Naive thymus-derived CD8-positive, alpha-beta T cell (primary cell): ENCODE measurements at regions not wholly inside any gene's neighbourhood (a gene's known extent, or its start where the extent isn't known, plus 50 kb on each side); places are given as distances from the start of the nearest gene placed in this dataset.
A peak's percentile ranks its signal among the peaks of the same experiment; 100 is the strongest.
"Not testable (repeated sequence)": the region's sequence is repeated elsewhere in the genome, so short reads cannot be mapped to it uniquely, and the experiment has no call there.

Experiments used
- ATAC-seq, 2 donors: fragments of 150-1000 bp; cut with Tn5 transposase in 1 of 2; sonication (Bioruptor Pico), chemical (Tn5 transposase) in 1 of 2; 1 replicate in 1 of 2; 2 replicates in 1 of 2; pipeline ENCODE4 v1.10.0; 2021; ENCODE audit warnings: mild to moderate bottlenecking in 2 of 2, moderate library complexity in 2 of 2
- POLR2A ChIA-PET: fragments of 350-600 bp; sonication (Branson Sonifier 250); formaldehyde crosslinking; loops from one replicate; lab custom pipeline; 2021; ENCODE audit warnings: antibody characterized with exemption; lab: Charles Lee
- DNase-seq, 10 donors: peaks; one replicate each; pipeline versions ENCODE4 v3.0.0 to v3.0.0-alpha.2; 2020 to 2022
- H3K27ac Mint-ChIP-seq, 10 donors: one replicate each; pipeline ENCODE4 v1.8.0; 2020 to 2022; ENCODE audit warnings: mild to moderate bottlenecking in 10 of 10, mixed read lengths in 10 of 10, moderate library complexity in 4 of 10, inconsistent platforms in 1 of 10
- H3K27me3 Mint-ChIP-seq, 5 donors: one replicate each; pipeline ENCODE4 v1.8.0; 2021 to 2022; ENCODE audit warnings: mixed read lengths in 5 of 5
- H3K36me3 Mint-ChIP-seq, 3 donors: one replicate each; pipeline ENCODE4 v1.8.0; 2020 to 2022; ENCODE audit warnings: mixed read lengths in 3 of 3, mild to moderate bottlenecking in 2 of 3, inconsistent platforms in 1 of 3
- H3K4me1 Mint-ChIP-seq, 4 donors: one replicate each; pipeline ENCODE4 v1.8.0; 2021 to 2022; ENCODE audit warnings: mixed read lengths in 4 of 4
- H3K4me3 Mint-ChIP-seq, 10 donors: one replicate each; pipeline ENCODE4 v1.8.0; 2020 to 2022; ENCODE audit warnings: mild to moderate bottlenecking in 10 of 10, mixed read lengths in 10 of 10, moderate library complexity in 6 of 10, inconsistent platforms in 1 of 10
- H3K9me3 Mint-ChIP-seq, 9 donors: one replicate each; pipeline ENCODE4 v1.8.0; 2020 to 2022; ENCODE audit warnings: mixed read lengths in 9 of 9, mild to moderate bottlenecking in 3 of 9, inconsistent platforms in 1 of 9, moderate library complexity in 1 of 9

DNA sequence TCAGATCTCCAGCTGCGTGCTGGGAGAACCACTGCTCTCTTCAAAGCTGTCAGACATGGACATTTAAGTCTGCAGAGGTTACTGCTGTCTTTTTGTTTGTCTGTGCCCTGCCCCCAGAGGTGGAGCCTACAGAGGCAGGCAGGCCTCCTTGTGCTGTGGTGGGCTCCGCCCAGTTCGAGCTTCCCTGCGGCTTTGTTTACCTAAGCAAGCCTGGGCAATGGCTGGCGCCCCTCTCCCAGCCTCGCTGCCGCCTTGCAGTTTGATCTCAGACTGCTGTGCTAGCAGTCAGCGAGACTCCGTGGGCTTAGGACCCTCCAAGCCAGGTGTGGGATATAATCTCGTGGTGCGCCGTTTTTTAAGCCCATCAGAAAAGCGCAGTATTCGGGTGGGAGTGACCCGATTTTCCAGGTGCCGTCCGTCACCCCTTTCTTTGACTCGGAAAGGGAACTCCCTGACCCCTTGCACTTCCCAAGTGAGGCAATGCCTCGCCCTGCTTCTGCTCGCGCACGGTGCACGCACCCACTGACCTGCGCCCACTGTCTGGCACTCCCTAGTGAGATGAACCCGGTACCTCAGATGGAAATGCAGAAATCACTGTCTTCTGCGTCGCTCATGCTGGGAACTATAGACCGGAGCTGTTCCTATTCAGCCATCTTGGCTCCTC lies 189.6 kb upstream of the MAD2L1 start:
- DNase-seq, H3K27ac Mint-ChIP-seq, H3K36me3 Mint-ChIP-seq, ATAC-seq, POLR2A ChIA-PET, H3K4me1 Mint-ChIP-seq: not testable (repeated sequence)
- peak overlapping the region in 1 of 10 donors; percentile 41 for H3K4me3 Mint-ChIP-seq
- peaks cover 0 to 12% (median 3%) of the 10 kb centered on the region in 9 donors for H3K9me3 Mint-ChIP-seq
- H3K27me3 Mint-ChIP-seq = peaks cover 0 to 11% (median 2%) of the 10 kb centered on the region in 5 donors

DNA sequence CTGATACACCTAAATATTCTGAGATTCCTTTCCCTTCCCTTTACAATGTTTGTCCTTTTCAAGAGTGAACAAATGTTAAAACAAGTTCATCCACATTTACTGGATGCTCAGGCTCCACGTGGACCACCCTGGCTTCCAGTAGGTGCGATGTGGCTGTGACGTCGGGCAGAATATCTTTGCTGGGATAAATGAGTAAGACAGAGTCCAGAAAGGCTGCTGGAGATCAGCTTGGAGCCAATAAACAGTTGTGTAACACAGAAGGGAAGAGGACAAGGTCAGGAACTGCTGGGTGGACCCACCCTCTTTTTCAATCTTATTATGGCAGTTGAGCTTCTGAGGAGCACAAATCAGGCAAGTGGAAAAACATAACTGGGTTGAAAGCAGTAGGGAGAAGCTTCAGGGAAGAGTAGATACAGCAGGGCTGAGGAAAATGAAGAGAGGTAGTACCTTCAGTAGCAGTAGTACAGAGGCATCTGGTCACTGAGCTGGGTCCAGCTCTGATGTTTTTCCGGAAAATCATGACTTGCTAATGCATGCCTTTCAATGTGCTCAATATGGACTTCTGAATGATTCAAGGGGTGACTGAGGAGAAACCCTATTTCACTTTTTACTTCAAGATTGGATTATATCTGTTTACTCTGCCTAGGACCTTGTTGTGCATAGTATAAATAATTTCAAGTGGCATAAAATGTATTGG lies 171.8 kb upstream of the MAD2L1 start:
- POLR2A ChIA-PET = no interaction called here
- ATAC-seq (no peak), DNase-seq (no peak)
- Mint-ChIP-seq H3K9me3 (no peaks in the 10 kb centered on the region), H3K27me3 (peaks cover 0 to 6% (median 3%) of the 10 kb centered on the region in 5 donors), H3K4me1 (no peaks in the 10 kb centered on the region), H3K36me3 (no peaks in the 10 kb centered on the region), H3K27ac (no peak overlapping the region), H3K4me3 (no peak overlapping the region)

DNA sequence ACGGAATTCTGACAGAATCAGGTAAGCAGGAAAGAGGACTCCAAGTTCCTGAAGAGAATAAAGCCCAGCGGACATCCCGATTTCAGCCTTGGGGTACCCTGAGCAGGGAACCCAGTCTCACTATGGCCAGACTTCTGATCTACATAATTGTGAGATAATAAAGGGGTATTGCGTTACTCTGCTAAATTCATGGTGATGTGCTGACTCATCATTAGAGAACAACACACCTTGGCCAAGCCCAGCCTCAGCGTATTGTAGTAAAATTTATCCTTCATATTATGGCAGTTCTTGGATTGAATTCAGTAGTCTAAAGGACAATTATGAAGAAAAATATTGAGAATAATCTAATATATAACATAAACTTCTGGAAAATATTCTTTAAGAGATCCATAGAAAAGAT lies 170.2 kb upstream of the MAD2L1 start:
- H3K9me3 Mint-ChIP-seq = peaks cover 0 to 5% (median 0%) of the 10 kb centered on the region in 9 donors
- ATAC-seq (no peak), DNase-seq (no peak)
- POLR2A ChIA-PET = no interaction called here
- H3K36me3 Mint-ChIP-seq = no peaks in the 10 kb centered on the region
- H3K4me1 Mint-ChIP-seq = no peaks in the 10 kb centered on the region
- H3K27me3 Mint-ChIP-seq = peaks cover 0 to 6% (median 3%) of the 10 kb centered on the region in 5 donors
- H3K4me3 Mint-ChIP-seq = no peak overlapping the region
- H3K27ac Mint-ChIP-seq = no peak overlapping the region

DNA sequence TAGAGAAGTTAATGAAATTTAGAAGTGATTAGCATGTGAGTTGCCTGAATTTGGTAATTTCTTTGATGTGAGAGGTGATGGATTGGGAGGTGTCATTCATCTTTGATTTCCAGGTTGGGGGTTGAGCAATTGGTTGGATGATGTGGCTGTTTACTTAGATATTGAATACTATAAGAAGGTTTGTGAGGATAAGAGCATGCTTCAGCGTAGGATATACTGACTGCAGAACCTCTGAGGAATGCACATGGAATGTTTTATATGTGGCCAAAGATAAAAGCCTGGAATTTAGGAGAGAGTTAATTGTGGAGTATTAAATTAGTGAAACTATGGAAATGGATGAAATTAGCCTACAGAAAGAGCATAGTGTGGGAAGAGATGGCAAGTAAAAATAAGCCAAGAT lies 165.4 kb upstream of the MAD2L1 start:
- DNase-seq (no peak), ATAC-seq (no peak)
- Mint-ChIP-seq H3K4me3 (no peak overlapping the region), H3K27ac (no peak overlapping the region), H3K9me3 (peaks cover 0 to 7% (median 0%) of the 10 kb centered on the region in 9 donors), H3K4me1 (peaks cover 0 to 2% (median 0%) of the 10 kb centered on the region in 4 donors), H3K36me3 (no peaks in the 10 kb centered on the region), H3K27me3 (peaks cover 0 to 11% (median 8%) of the 10 kb centered on the region in 5 donors)
- POLR2A ChIA-PET = no interaction called here

DNA sequence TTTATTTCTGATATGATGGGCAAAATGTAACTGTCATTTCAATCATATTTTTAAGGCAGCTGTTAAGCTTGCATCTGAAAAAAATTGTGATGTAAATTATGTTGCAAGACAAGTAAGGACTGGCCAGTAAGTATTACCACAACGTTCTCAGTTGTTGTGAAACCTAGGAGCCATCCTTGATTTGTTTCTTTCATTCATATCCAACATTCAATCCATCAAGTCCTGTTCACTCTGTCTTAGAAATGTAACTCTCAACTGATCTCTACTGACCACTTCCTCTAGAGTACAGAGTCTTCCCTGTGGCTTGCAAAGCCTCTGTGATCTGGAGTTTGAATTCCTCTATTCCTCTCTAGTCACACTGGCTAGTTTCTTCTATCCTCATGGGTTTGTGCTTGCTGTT lies 161.4 kb upstream of the MAD2L1 start:
- H3K27me3 Mint-ChIP-seq = peaks cover 5 to 9% (median 8%) of the 10 kb centered on the region in 5 donors
- H3K4me3 Mint-ChIP-seq = no peak overlapping the region
- ATAC-seq = no peak
- H3K36me3 Mint-ChIP-seq = no peaks in the 10 kb centered on the region
- peaks cover 0 to 7% (median 0%) of the 10 kb centered on the region in 9 donors for H3K9me3 Mint-ChIP-seq
- POLR2A ChIA-PET = no interaction called here
- no peak overlapping the region for H3K27ac Mint-ChIP-seq
- peaks cover 0 to 2% (median 0%) of the 10 kb centered on the region in 4 donors for H3K4me1 Mint-ChIP-seq
- DNase-seq = no peak

DNA sequence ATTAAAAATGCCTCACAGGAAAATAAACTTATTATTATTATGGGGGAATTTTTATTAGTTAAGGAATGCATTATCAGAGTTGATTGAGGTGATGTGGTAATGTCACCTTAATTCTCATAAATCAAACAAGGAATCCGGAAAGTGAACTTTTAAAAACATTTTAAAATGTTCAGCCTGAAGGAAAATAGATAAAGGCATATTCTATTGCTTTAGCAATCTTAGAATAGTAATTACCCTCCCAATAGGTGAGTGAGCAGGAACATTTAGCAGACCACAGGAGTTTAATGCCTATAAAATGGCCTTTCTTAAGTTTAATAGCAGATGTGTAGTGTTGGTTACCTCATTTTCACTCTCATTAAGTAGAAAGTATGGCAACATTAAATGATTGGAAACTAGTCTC lies 160.9 kb upstream of the MAD2L1 start:
- ATAC-seq (no peak), DNase-seq (no peak)
- H3K4me1 Mint-ChIP-seq = peaks cover 0 to 2% (median 0%) of the 10 kb centered on the region in 4 donors
- no peaks in the 10 kb centered on the region for H3K36me3 Mint-ChIP-seq
- peaks cover 0 to 7% (median 0%) of the 10 kb centered on the region in 9 donors for H3K9me3 Mint-ChIP-seq
- H3K4me3 Mint-ChIP-seq = no peak overlapping the region
- no peak overlapping the region for H3K27ac Mint-ChIP-seq
- H3K27me3 Mint-ChIP-seq = peaks cover 5 to 10% (median 9%) of the 10 kb centered on the region in 5 donors
- POLR2A ChIA-PET = no interaction called here

DNA sequence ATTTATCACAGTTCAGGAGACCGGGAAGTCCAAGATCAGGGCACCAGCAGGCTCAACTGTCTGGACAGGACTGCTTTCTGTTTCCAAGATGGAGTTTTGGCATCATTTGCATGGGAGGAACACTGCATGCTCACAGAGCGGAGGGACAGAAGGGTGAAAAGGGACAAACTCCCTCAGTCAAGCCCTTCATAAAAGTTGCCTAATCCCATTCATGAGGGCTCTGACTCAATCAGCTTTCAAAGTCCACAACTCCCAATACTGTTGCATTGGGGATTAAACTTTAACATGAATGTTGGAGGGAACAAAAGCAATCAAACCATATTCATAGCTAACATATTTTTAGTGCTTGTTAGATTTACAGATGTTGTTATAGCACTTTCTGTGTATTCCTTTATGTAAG lies 158.9 kb upstream of the MAD2L1 start:
- peaks cover 0 to 6% (median 0%) of the 10 kb centered on the region in 9 donors for H3K9me3 Mint-ChIP-seq
- DNase-seq (no peak), ATAC-seq (no peak)
- no peaks in the 10 kb centered on the region for H3K36me3 Mint-ChIP-seq
- no peak overlapping the region for H3K27ac Mint-ChIP-seq
- peaks cover 5 to 31% (median 9%) of the 10 kb centered on the region in 5 donors for H3K27me3 Mint-ChIP-seq
- peaks cover 0 to 2% (median 0%) of the 10 kb centered on the region in 4 donors for H3K4me1 Mint-ChIP-seq
- POLR2A ChIA-PET = no interaction called here
- no peak overlapping the region for H3K4me3 Mint-ChIP-seq

DNA sequence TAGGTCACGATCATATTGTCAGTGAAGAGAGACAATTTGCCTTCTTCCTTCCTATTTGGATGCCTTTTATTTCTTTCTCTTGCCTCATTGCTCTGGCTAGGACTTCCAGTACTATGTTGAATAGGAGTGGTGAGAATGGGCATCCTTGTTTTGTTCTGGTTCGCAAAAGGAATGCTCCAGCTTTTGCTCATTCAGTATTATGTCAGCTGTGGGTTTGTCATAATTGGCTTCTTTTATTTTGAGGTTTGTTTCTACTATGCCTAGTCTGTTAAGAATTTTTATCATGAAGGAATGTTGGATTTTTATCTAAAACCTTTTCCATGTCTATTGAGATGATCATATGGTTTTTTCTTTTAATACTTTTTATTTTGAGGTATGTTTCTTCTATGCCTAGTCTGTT lies 152.3 kb upstream of the MAD2L1 start:
- no peak for DNase-seq
- H3K4me1 Mint-ChIP-seq = no peaks in the 10 kb centered on the region
- no peaks in the 10 kb centered on the region for H3K36me3 Mint-ChIP-seq
- no peak overlapping the region for H3K4me3 Mint-ChIP-seq
- no peak for ATAC-seq
- peaks cover 0 to 12% (median 5%) of the 10 kb centered on the region in 9 donors for H3K9me3 Mint-ChIP-seq
- H3K27me3 Mint-ChIP-seq = peaks cover 0 to 35% (median 6%) of the 10 kb centered on the region in 5 donors
- H3K27ac Mint-ChIP-seq = no peak overlapping the region
- POLR2A ChIA-PET = no interaction called here

DNA sequence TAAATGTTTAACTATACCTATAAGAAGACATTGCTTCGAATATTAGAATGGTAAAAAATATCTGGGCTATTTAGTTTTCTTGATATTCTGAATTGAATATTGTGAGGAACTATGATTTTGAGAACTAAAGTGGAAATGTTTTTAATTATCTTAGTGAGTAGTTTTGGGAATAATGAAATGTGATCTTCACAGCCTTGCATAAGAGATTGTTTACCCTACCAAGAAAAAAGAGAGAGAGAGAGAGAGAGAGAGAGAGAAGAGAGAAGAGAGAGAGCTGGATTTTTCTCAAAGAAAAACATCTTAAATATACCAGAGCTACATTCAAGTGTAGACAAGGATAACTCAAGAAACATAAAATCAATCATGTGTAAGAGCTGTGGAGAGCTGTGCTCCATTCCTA lies 148.7 kb upstream of the MAD2L1 start:
- H3K4me1 Mint-ChIP-seq = no peaks in the 10 kb centered on the region
- peaks cover 0 to 9% (median 0%) of the 10 kb centered on the region in 9 donors for H3K9me3 Mint-ChIP-seq
- DNase-seq (no peak), ATAC-seq (no peak)
- POLR2A ChIA-PET = no interaction called here
- H3K4me3 Mint-ChIP-seq = no peak overlapping the region
- peaks cover 0 to 12% (median 10%) of the 10 kb centered on the region in 5 donors for H3K27me3 Mint-ChIP-seq
- no peak overlapping the region for H3K27ac Mint-ChIP-seq
- no peaks in the 10 kb centered on the region for H3K36me3 Mint-ChIP-seq

DNA sequence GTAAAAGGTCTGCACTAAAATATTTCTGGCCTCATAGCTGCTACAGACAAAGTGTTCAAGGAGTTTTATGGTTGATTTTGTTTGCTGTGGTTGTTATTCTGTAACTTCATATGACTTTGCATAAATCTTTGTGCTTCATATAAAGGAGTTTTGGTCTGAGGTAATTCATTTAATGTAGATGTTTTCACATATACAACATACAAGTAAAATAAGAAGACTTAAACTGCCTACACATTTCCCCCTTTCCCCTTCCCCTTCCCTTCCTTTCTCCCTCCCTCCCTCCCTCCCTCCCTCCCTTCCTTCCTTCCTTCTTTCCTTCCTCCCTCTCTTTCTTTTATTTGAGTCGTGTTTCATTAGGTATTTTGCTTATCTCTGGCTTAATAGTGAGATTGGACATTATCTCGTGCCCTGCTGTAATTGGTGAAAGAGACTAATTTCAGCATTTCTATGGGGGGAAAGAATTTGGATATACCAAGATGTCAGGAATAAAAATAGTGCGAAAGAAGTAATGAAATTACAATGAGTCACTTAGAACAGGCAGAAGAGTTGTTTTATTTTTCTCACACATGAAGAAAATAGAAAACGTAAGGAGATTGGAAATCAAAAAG lies 144.9 kb upstream of the MAD2L1 start:
- Mint-ChIP-seq H3K36me3 (no peaks in the 10 kb centered on the region), H3K4me3 (no peak overlapping the region), H3K9me3 (peaks cover 0 to 4% (median 0%) of the 10 kb centered on the region in 9 donors), H3K4me1 (no peaks in the 10 kb centered on the region), H3K27me3 (peaks cover 0 to 18% (median 7%) of the 10 kb centered on the region in 5 donors), H3K27ac (no peak overlapping the region)
- POLR2A ChIA-PET = no interaction called here
- ATAC-seq (no peak), DNase-seq (no peak)

DNA sequence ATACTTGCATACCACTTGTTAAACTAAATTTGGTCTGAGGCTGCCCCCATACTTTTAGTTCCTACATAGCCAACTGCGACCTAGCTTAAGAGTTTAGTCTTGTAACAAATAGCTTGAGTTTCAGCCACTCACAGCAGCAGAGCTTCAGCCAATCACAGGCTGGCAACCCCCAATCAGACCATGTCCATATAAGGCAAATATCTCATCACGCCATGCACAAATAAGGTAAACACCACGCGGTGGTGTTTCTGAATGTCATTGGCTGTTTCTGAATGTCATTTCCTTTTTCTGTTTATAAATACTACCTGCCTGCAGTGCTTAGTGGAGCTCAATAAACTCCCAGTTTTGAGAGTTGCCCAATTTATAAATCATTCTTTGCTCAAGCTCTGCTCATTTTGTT lies 143.1 kb upstream of the MAD2L1 start:
- no peak overlapping the region for H3K27ac Mint-ChIP-seq
- POLR2A ChIA-PET = no interaction called here
- H3K27me3 Mint-ChIP-seq = peaks cover 0 to 14% (median 2%) of the 10 kb centered on the region in 5 donors
- ATAC-seq (no peak), DNase-seq (no peak)
- H3K4me3 Mint-ChIP-seq = no peak overlapping the region
- peaks cover 0 to 7% (median 0%) of the 10 kb centered on the region in 9 donors for H3K9me3 Mint-ChIP-seq
- H3K36me3 Mint-ChIP-seq = no peaks in the 10 kb centered on the region
- H3K4me1 Mint-ChIP-seq = no peaks in the 10 kb centered on the region

DNA sequence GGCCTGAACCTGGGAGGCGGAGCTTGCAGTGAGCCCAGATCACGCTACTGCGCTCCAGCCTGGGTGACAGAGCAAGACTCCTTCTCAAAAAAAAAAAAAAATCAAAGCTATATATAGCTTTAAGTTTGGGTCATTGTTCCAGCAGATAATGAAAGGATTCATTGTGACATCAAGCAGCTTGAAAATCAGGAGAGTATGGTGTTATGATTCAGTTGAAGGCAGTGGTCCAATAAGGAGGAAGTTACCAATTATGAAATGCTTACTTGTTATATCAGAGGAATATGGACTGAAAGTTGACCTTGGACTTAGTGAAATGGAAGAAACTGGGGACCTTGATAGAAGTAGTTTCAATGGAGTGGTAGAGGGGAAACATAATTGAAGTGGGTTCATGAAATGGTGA lies 140.4 kb upstream of the MAD2L1 start:
- Mint-ChIP-seq H3K9me3 (peaks cover 0 to 7% (median 0%) of the 10 kb centered on the region in 9 donors), H3K27me3 (peaks cover 0 to 14% (median 2%) of the 10 kb centered on the region in 5 donors), H3K36me3 (no peaks in the 10 kb centered on the region), H3K4me3 (no peak overlapping the region), H3K27ac (no peak overlapping the region), H3K4me1 (no peaks in the 10 kb centered on the region)
- DNase-seq (no peak), ATAC-seq (no peak)
- POLR2A ChIA-PET = no interaction called here

DNA sequence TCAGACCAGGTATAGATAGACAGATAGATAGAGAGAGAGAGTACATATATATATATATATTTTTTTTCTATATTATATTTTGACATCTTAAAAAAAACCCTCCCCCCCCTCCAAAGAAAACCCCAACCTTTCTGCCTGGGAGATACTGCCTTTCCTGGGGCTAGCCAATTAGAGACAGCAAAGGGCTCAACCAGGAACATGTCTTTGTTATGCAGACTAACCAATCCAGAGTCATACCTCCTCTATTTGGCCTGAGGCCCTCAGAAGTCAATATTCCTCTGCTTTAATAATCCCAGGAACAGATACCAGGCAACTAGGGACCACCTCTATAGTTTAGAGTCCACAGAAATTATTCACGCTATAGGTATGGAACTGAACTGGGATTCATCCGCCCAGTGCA lies 135.6 kb upstream of the MAD2L1 start:
- POLR2A ChIA-PET = no interaction called here
- Mint-ChIP-seq H3K4me3 (no peak overlapping the region), H3K27me3 (peaks cover 1 to 13% (median 5%) of the 10 kb centered on the region in 5 donors), H3K36me3 (no peaks in the 10 kb centered on the region), H3K4me1 (no peaks in the 10 kb centered on the region), H3K27ac (no peak overlapping the region), H3K9me3 (peaks cover 0 to 7% (median 0%) of the 10 kb centered on the region in 9 donors)
- no peak for ATAC-seq
- no peak for DNase-seq
